ENCODE measurements at regions not wholly inside any gene's neighbourhood (a gene's known extent, or its start where the extent isn't known, plus 50 kb on each side); places are given as distances from the start of the nearest gene placed in this dataset.

DNA sequence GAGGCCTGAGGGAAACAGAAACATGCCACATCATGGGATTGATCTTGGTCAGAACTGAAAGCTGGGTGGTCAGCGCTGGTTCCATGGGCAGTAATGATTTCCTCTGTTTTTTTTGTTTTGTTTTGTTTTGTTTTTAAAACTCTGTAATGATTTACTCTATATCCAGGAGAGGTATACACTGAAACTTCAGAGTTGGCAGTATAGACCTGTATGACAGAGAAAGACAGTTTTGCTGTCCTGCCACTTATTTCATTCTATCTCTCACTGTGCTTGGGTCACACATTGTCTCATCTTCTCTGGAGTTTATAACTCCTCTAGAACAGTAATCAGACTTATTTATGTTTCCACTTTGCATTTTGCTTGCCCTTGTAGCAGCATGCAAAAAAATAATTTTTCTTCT lies 105.1 kb upstream of the SLITRK1 start:
- TF ChIP-seq POLR2AphosphoS5 (IDR thresholded peaks at IDR 0.05; ENCODE audit: low read depth, low read length): no peak
- TF ChIP-seq TAF1 (IDR thresholded peaks at IDR 0.05; ENCODE audit: low read depth, low read length): no peak
- TF ChIP-seq POLR2A (IDR thresholded peaks at IDR 0.05; ENCODE audit: low read depth, low read length): no peak

Measured in GM12891 (cell line).